Stimulated activated CD4-positive, alpha-beta T cell treated with anti-CD3 and anti-CD28 coated beads, Interleukin-15, amount 100 ng/mL, for 24 hours (primary cell): ENCODE measurements at regions not wholly inside any gene's neighbourhood (a gene's known extent, or its start where the extent isn't known, plus 50 kb on each side); places are given as distances from the start of the nearest gene placed in this dataset.
A peak's percentile ranks its signal among the peaks of the same experiment; 100 is the strongest.

Experiments
- DNase-seq: peaks from one replicate; pipeline ENCODE4 v3.0.0-alpha.2; 2020

DNA sequence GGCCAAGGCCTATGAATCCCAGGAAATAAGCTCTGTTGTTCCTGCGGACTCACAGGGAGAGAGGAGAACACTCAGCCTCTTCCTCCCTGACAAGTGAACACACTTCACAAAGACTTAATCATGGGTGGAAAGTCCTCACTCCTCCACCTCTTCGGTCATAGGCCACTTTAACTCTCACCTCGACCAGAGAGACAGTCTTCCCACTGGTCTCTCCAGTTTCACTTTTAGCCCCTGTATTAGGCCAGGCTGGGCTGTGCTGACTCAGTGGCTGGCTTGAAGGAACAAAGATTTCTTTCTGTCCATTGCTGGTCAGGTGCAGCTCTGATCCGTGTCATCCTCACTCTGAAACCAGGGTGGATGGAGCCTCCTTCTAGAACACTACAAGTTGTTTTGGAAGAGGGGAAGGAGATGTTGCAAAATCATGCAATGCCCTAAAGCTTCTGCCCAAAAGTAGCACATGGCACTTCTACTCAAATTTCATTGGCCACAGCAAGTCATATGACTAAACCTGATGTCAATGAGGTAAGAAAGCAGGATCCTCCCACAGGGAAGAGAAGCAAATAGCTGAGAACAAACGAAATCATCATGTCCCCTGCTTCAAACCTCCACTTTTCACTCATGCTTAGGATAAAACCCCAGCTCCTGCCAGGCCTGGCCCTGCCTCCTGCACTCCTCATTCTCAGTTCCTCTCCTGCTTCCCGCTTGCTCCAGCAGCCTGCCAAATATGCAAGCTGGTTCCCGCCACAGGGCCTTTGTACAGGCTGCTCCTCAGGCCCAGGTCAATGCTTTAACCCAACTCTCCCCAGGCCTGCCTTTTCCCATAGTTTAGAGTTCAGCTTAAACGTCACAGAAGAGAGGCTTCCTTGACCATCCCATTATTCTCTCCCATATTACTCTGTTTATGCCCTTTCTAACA is 150.5 kb upstream of the RUNX3 start:
- DNase-seq = no peak

DNA sequence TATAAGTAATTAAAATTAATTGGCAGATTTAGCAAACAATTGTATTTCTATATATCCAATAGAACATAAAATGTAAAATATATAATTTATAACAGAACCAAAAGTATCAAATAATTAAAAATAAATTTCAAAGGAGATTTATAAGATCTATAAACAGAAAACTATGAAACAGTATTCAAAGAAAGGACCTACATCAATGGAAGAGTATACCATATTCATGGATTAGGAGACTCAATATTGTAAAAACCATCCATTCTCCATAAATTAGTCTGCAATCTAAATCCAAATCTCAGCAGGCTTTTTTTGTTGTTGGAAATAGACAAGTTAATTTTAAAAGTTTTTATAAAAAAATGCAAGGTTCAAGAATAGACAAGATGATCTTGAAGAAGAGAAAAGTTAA is 149.0 kb upstream of the RUNX3 start:
- no peak for DNase-seq

DNA sequence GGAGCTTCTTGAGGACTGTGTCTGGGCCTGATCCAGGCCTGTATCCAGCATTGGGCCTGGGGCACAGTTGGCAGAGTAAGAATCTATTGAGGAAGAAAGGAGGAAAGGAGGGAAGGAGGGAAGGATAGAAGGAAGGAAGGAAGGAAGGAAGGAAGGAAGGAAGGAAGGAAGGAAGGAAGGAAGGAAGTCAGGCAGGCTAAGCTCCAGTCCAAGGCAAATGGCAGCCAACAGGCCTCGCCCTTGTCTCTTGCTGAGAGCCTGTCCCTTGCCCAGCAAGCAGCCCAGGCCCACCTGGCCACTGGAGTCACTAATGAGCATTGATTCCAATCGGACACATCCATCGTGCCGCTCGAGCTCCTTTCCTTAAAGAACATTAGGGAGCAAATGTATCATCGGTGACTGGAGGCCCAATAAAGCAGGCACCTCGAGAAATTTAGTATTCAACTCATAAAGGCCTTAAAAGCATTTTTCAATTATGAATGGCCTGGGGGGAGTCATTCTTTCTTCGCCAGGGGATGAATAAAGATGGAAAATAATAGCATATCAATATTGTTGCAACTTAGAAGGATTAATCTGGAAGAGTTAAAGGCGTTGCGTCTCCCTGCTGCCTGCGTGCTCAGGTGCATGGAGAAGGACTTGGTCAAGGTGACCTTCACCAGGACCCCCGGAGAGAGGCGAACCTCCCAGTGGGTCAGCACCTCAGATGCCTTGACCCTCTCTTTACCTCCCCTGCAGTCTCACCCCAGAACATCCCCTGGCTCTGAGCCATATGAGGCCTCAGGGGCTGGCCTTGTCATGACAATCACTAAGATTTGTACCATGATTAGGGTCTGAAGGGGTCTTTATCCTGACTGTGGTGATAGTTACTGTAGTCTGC is 144.5 kb upstream of the RUNX3 start:
- no peak for DNase-seq

DNA sequence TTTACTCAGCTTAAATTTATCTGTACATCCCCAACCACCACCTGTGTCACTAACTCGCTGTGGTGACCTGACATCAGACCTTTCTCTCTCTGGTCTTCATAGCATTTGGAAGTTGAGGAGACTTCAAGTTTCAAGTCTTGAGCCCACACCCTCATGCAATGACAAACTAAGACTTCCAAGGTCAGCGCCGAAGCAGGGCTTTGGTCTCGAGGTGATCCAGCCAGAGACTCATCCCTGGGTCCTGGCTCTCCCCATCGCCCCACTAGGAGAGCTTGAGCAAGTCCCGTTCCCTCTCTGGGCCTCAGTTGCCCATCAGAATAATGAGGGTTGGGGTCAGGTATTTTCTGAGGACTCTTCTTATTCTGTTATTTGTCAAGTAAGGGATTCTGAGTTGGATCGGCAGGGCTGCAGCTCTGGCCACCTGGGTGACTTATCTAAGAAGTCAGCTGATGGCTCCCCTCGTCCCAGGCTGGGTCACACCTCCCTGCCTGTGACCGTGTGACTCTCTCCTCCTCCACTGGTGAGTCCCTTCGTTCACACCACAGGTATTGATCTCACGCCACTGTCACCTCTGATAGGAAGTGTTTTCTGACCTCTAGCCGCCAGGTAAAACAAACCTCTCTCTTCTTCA is 143.7 kb upstream of the RUNX3 start:
- no peak for DNase-seq

DNA sequence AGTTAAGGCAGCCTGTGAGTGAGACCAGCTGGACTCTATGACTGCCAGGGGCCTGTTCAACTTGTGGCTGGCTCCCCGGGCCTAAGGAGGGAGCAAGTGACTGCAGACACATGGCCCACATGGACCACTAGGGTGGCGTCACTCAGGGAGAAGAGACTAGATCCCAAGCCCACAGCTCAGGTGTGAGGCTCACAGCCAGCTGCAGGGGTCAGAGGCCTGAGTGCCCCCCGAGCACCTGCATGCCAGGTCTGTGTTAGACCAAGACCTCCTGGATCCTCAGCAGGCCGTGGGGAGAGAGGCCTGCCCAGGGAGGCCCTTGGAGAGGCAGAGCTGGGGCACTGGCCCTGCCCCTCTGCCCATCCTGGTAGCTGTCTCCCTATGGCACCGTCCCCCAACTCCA is 142.4 kb upstream of the RUNX3 start:
- DNase-seq = no peak

DNA sequence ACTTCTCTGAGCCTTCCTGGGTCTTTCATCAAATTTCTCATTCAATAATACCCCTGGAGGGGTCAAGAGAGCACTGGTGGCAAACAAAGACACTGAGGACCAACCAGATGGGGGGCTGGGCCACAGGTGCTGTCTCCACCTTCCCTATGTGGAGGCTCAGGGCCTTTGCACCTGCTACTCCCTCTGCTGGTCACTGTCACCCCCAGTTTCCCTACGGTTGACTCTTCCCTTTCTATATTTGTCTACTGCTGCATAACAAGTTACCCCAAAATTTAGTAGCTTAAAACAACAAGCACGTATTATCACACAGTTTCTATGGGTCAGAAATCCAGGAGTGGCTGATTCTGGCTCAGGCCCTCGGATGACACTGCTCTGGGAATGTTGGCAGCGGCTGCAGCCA is 138.8 kb upstream of the RUNX3 start:
- DNase-seq = peak; percentile 50

DNA sequence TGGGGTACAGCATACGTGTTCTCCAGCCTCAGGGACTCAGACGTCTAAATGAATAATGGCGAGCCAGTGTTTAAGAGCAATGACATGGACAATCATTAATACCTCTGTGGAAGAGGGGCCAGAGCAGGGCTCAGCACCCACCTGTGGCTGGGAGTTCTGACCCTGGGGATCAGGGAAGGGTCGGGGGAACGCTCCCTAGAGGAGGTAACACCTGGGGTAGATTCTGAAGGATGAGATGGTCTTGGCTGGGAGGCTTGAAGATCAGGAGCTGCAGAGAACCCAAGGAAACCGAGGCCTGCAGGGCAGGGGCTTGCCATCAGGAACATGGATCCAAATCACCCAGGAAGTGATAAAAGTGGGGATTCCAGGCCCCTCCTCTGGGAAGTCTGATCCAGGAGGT is 138.2 kb upstream of the RUNX3 start:
- no peak for DNase-seq

DNA sequence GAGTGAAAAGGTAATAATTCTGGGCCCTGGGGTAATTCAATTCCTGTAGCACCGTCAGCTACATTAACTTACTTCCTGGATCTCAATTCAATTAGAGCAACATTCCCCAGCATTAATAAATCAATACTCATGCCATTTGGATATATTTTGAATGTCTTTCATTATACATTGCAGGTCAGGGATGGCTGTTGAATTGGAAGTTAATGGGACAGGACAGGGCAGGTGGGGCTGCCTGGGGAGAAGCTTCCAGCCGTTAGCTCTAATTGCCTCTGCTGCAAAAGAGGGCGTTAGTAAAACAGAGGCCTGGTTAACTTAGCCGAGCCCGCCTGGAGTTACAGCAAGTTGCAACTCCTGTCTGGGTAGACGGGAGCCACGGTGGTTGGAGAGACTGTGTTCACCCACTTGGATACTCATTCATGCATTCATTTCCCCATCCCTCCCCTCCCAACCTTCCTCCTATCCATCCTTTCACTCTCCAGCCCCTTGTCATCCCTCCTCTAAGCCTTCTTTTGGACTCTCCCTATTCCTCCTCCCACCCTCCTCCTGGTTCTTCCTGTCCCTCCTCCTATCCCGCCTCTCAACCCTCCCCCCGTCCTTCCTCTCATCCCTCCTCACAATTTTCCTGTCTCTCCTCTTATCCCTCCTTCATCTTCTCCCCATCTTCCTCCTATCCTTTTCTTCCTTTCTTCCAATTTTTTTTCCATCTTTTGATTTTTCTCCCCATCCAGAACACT is 137.6 kb upstream of the RUNX3 start:
- no peak for DNase-seq

DNA sequence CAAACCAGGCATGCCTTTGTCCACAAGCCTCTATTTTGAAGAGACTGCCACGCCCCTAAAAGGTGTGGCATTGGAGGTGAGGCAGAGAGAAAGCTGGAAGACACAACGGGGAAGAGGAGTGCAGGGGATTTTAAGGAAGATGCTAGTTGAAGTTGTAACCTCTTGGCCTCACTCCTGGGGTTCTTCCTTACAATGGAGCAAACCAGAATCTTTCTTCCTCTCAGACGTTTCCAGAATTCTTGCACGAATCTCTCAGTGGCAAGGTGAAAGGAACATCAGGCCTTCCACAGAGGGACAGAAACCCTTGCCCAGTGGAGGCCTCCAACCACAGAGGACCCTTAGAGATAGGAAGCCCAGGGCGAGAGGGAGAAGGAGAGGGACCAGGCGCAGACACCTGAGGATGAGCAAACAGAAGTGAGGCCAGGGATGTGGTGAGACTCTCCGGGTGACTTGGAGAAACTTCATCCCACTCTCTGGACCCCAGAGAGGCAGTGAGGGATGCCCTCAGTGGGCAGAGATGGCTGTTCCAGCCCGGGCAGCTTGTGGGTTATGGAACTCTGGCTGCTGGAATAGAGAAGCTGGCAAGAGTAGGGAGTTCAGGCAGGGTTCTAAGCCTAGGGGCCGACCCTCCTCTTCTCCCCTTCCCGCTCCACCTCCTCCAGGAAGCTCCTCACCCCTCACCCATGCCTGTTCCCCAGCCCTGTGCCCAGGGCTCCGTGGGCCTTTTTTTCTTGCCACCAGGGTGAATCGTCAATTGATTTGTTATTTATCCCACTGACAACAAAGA is 136.8 kb upstream of the RUNX3 start:
- DNase-seq = no peak

DNA sequence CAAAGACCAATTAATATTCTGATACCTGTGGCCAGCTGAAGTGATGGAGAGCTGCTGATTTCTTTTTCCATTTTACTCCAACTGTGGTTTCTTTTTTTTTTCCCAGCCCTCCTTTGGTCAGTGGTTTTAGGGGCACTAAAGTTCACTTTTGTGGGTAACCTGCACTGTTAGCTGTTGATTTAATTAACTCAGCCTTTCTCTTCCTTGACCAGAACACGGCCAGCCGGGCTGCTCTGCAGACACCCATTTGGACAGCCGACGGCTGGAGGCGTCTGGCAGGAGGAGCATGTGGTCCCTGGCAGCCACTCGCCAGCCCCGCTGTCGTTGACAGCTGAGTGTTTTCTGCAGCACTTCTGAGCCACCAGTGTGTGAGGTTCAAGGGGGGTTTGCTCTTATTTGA is 136.2 kb upstream of the RUNX3 start:
- no peak for DNase-seq

DNA sequence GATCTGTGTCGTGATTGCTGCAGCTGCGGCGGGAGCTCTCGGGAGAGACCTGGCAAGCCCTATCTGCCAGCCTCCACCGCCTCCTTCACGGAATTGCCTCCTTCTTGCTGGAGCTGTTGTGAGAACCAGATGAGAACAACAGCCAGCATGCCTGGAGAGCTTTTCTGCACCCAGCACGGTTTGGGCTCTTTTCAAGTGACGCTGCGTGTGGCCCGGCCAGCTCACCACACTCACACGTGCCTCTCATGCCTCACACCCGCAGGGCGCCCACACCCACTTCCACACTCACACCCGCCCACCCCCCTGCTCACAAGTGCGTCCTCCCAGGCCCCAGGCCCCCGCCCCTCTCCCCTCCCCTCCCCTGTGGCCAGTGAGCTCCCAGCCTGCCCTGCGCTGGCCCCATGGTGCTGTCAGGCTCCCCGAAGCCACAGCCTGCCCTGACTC is 135.7 kb upstream of the RUNX3 start:
- DNase-seq = no peak

DNA sequence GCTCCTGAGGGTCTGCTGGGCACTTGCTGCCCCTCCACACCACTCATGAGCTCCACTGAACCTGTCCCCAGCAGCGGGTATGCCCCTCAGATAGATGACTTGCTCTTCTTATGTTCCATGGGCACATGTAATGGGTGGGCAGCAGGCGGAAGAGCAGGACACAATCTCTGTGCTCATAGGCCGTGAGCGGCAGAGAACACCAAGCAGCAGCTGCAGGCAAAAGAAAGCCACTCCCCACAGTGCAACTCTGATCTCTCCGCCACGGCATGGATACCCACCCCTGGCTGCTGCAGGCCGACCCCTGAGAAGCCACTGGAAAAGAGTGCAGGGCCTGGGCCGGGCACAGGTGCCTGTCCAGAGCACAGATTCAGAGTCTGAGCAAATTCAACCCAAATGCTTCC is 135.2 kb upstream of the RUNX3 start:
- DNase-seq = no peak

DNA sequence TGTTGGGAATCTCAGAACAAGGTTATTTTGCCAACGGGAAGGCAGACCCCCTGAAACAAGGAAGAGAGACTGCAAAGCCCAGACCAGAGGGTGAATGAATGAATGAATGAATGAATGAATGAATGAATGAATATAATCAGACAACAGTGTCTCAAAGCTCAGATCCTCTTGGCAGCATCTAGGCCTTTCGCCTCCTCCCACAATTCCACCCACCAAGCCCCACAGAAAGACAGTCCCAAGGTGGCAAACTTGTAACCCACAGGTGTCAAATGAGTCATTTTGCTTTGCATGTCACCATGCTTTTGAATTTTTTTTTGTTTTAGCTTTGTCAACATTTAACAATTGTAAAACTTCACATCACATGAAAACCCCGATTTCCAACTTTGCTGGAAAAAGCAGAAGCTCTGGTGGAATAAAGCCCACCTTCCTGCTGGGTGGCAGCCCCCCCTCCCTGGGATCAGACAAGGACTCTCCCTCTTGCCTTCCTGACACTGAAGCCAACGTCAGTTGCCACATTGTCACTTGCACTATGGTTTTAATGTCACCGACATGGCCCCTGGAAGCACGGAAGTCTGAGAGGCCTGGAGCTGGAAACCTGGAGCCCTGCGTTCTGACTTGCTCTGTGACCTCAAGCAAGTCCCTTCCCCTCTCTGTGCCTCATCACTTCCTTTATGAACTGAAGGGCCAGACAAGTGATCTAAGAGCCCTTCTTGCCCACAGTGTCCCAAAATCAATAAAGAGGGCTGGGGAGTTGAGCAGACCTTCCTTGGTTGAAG is 134.6 kb upstream of the RUNX3 start:
- peak; percentile 41 for DNase-seq

DNA sequence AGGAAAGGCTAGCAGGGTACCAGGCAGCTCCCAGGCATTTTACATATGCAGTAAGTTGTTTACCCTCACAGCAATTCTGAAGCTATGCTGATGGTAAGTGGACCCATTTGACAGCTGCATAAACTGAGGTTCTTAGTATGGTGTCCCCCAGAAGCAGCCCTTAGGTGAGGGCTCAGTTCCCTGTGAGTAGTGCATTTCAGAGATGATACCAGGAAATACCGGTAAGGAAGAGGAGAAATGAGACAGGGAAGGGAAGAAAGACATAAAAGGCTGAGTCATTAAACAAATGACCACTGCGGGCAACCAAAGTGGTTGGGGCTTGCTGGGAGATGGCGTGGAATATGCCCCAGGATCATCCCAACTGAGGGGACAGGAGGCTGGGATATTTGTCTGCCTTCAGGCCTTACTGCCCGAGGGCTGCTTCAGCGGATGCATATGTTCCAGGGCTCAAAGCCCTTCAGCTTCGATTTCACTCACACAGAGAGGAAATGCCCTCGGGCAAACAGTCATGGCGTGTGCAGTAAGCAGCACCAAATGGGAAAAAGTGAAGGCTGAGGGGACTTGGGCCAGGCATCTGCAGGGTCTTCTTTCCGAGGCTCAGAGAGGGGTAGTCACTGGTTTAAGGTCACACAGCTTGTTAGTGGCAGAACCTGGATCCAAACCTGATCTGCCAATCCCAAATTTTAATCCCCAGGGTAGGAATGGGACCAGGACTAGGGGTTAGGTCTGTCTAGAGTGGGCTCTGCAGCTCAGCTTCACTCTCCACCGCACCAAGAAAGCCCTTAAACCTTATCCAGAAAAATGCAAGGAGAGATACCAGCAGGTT is 133.7 kb upstream of the RUNX3 start:
- DNase-seq = no peak

DNA sequence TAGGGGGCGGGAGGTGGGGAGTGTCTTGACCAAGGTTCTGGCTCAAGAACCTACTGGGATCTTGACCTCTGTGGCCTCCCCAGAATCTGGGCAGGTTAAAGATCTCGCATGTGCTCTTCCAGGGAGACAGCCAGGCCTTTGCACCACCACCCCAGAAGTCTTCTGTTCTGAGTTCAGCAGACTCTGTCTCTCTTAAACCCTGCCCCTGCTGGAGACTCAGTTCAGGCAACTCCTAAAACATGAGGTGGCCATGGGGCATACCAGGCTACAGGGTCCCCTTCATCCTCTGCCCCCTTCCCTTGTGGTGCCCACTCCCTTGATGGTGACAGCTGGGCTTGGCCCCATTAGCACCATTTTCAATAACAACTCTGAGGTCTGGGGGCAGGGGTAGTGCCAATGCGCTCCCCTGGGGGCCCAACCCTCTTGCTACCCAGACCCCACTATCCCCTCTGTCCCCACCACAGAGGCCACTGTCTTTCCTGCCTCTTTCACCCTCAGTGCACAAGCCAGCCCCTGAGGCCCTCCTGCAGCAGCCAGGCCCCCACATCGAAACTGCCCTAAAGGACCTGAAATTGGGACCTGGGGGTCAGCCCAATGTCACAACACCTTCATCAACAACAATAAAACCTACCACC is 132.7 kb upstream of the RUNX3 start:
- DNase-seq = no peak

DNA sequence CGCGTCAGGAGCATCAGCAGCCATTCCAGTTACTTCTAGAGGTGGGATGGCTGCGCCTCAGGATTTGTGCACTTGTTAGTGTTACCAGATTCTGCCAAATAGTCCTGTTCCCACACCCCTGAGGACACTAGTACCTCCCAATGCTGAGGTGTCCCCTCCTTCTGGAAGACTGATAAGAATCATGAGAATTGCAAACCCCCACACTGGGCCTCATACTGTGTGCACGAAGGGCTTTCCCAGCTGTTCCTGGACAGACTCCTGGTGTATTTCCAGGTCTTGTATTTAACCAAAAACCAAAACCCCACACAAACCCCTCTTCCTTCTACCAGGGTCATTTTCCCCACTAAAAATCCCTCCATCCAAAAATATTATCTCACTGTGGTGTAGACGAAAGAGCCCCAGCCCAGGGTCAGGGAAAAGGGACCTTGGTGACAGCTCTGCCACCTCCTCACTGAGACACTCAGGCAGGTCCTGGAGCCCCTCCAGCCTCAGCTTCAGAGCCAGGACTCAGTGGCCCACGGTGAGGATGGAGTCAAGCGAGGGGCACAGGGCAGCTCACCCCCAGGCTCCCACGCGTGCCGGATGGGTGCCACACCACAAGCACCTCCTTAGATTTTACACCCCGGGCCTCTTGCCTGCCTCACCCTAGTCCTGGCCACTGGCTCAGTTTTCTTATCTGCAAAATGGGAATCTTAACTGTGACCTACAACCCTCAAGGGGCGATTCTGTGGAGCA is 131.4 kb upstream of the RUNX3 start:
- no peak for DNase-seq

DNA sequence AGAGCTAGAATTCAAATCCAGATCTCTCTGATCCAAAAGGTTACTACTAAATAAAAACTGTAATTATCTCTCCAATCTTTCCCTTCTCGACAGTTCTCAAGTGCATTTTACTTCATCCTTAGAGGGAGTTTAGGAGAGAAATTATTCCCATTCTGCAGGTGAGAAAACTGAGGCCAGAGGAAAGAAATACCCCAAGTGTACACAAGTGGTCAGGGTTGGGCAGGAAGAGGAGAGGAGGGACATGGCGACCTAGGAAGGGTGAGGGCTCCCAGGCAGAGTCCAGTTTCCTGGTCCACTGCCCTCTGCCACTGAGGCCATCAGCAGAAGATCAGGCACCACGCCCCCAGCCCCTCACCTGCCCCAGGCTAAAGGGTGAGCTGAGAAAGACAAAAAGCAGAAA is 127.1 kb upstream of the RUNX3 start:
- DNase-seq = no peak

DNA sequence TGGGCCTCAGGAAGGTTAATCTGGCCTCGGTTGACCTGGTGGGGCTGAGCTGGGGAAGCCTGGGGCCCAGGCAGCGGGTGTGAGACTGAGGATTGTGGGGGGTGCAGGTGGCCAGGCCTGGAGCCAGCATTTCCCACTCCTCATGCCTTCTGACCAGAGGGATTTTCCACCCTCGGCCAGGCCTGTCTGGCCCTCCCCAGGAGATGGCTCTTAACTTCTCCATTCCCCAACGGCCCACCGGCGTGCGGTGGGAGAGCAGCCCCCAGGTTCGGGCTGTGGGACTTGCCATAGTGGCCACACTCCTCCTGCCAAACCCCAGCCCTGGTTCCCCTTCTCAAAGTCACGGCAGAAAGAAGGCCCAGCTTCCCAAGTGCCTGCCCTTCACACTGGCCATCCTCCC is 126.5 kb upstream of the RUNX3 start:
- no peak for DNase-seq

DNA sequence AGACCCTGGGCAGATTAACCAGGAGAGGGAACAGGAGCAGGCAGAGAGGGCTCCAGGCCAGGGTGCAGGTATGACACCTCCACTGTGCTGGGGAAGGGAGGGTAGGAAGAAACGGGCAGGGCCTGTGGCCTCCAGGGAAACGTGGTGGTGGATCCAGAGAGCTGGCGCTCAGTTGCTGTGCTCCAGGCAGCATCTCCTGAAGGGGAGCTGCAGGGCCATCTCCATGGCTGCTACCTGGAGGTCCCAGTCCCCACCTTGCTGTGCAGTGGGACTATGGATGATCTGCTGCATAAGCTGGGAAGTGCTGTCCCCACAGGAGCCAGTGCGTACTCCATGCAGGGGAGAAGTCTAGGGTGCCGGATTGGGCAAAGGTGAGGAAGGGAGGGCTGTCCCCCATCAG is 125.9 kb upstream of the RUNX3 start:
- DNase-seq = no peak
